IMR-90 (cell line): ENCODE measurements at regions not wholly inside any gene's neighbourhood (a gene's known extent, or its start where the extent isn't known, plus 50 kb on each side); places are given as distances from the start of the nearest gene placed in this dataset.

Experiments
- ATAC-seq: fragments of 200-7000 bp; cut with Tn5 transposase; 2 replicates; pipeline ENCODE4 v1.9.1; 2020; ENCODE audit warnings: low read depth, mild to moderate bottlenecking, moderate library complexity
- BruUV-seq: library from RNA; stranded (reverse); fragments of 400-500 nt; replicated peaks from 2 replicates; lab custom pipeline; 2021; lab: Mats Ljungman, UMichigan
- CTCF ChIA-PET: fragments of 300-600 bp; formaldehyde crosslinking; extraction: SDS; loops from one replicate; lab custom pipeline; 2021; ENCODE audit warnings: antibody characterized with exemption; lab: Yijun Ruan, JAX
- POLR2A ChIA-PET: fragments of 300-600 bp; sonication (Branson Sonifier 250); formaldehyde crosslinking; loops from one replicate; lab custom pipeline; 2022; ENCODE audit warnings: antibody characterized with exemption; ENCODE audit not compliant: unreplicated experiment; lab: Charles Lee
- DNase-seq: peaks from one replicate; pipeline ENCODE4 v3.0.0; 2013
- H2AFZ ChIP-seq: replicated peaks from 2 replicates; pipeline ENCODE3; 2013; ENCODE audit warnings: low read length, mild to moderate bottlenecking; ENCODE audit not compliant: poor library complexity
- H2AK5ac ChIP-seq: 2 replicates; pipeline ENCODE4 v1.6.1; 2013; ENCODE audit warnings: low read depth, low read length, inconsistent platforms
- H2AK9ac ChIP-seq: replicated peaks from 2 replicates; pipeline ENCODE3; 2013; ENCODE audit warnings: mild to moderate bottlenecking, low read depth, low read length, moderate library complexity; ENCODE audit not compliant: poor library complexity
- H2BK120ac ChIP-seq: 2 replicates; pipeline ENCODE4 v1.6.1; 2013; ENCODE audit warnings: low read depth, low read length, inconsistent platforms
- H2BK15ac ChIP-seq: 3 replicates; pipeline ENCODE4 v1.6.1; 2013; ENCODE audit warnings: low read depth, low read length, inconsistent platforms
- H2BK20ac ChIP-seq: 2 replicates; pipeline ENCODE4 v1.6.1; 2013; ENCODE audit warnings: low read depth, mild to moderate bottlenecking, inconsistent platforms, low read length, moderate library complexity
- H2BK5ac ChIP-seq: 2 replicates; pipeline ENCODE4 v1.6.1; 2013; ENCODE audit warnings: mild to moderate bottlenecking, low read depth, low read length, inconsistent platforms; ENCODE audit not compliant: poor library complexity, severe bottlenecking
- H3K14ac ChIP-seq: replicated peaks from 2 replicates; pipeline ENCODE4 v1.6.1; 2013; ENCODE audit warnings: low read depth, low read length, inconsistent platforms
- H3K18ac ChIP-seq: 2 replicates; pipeline ENCODE4 v1.6.1; 2013; ENCODE audit warnings: low read depth, low read length, control low read depth
- H3K23ac ChIP-seq: 2 replicates; pipeline ENCODE4 v1.6.1; 2013; ENCODE audit warnings: low read depth, low read length, inconsistent platforms
- H3K27ac ChIP-seq: 2 replicates; pipeline ENCODE4 v1.5.1; 2013; ENCODE audit warnings: mild to moderate bottlenecking, control low read depth, low read length; ENCODE audit not compliant: insufficient read depth
- H3K27me3 ChIP-seq: 2 replicates; pipeline ENCODE4 v1.6.1; 2013; ENCODE audit warnings: low read length; ENCODE audit not compliant: control insufficient read depth, insufficient read depth
- H3K36me3 ChIP-seq: 2 replicates; pipeline ENCODE4 v1.6.1; 2013; ENCODE audit warnings: low read length, mixed read lengths; ENCODE audit not compliant: control insufficient read depth, insufficient read depth
- H3K4ac ChIP-seq: 2 replicates; pipeline ENCODE4 v1.6.1; 2013; ENCODE audit warnings: low read depth, low read length, inconsistent platforms
- H3K4me1 ChIP-seq: 2 replicates; pipeline ENCODE4 v1.6.1; 2013; ENCODE audit warnings: low read length, mixed read lengths; ENCODE audit not compliant: control insufficient read depth, insufficient read depth
- H3K4me2 ChIP-seq: 2 replicates; pipeline ENCODE4 v1.6.1; 2013; ENCODE audit warnings: low read depth, mild to moderate bottlenecking, control low read depth, low read length, moderate library complexity
- H3K4me3 ChIP-seq: 2 replicates; pipeline ENCODE4 v1.5.1; 2013; ENCODE audit warnings: low read depth, mild to moderate bottlenecking, control low read depth, low read length, moderate library complexity; ENCODE audit not compliant: insufficient read depth
- H3K56ac ChIP-seq: 2 replicates; pipeline ENCODE4 v1.6.1; 2013; ENCODE audit warnings: low read length, inconsistent platforms; ENCODE audit not compliant: insufficient read depth; ENCODE audit errors: extremely low read depth
- H3K79me1 ChIP-seq, 2 experiments: 2 replicates each; pipeline ENCODE4 v1.6.1; 2013; ENCODE audit warnings: low read length in 2 of 2, inconsistent platforms in 1 of 2, low read depth in 1 of 2
- H3K9ac ChIP-seq: 2 replicates; pipeline ENCODE4 v1.6.1; 2013; ENCODE audit warnings: low read depth, low read length, control low read depth
- H3K9me1 ChIP-seq: 2 replicates; pipeline ENCODE4 v1.6.1; 2013; ENCODE audit warnings: low read length, inconsistent platforms; ENCODE audit not compliant: insufficient read depth
- H3K9me3 ChIP-seq: 2 replicates; pipeline ENCODE4 v1.6.1; 2013; ENCODE audit warnings: low read length; ENCODE audit not compliant: control insufficient read depth, insufficient read depth
- H4K20me1 ChIP-seq: 2 replicates; pipeline ENCODE4 v1.6.1; 2013; ENCODE audit warnings: low read length, inconsistent platforms; ENCODE audit not compliant: insufficient read depth
- H4K5ac ChIP-seq: 2 replicates; pipeline ENCODE4 v1.6.1; 2013; ENCODE audit warnings: mild to moderate bottlenecking, low read depth, low read length, control low read depth
- H4K8ac ChIP-seq, 2 experiments: 2 replicates each; pipeline ENCODE4 v1.6.1; 2013; ENCODE audit warnings: low read depth in 2 of 2, low read length in 2 of 2, control low read depth in 1 of 2, inconsistent platforms in 1 of 2
- H4K91ac ChIP-seq: 2 replicates; pipeline ENCODE4 v1.6.1; 2013; ENCODE audit warnings: low read depth, low read length, inconsistent platforms; ENCODE audit not compliant: insufficient read depth
- MAFK ChIP-seq: IDR thresholded peaks from 2 replicates; pipeline ENCODE4 v1.6.1; 2012; ENCODE audit warnings: low read depth, low read length, improper control_type of control experiment
- USF2 ChIP-seq: fragments of 150-350 bp; IDR thresholded peaks from 2 replicates; pipeline ENCODE4 v1.6.1; 2017; ENCODE audit warnings: mild to moderate bottlenecking, antibody characterized with exemption, low read length, low read depth
- WGBS, 2 experiments: methylation state at CpG; one replicate each; pipeline versions ENCODE4 v1.1.5 to v1.1.7; 2013; ENCODE audit warnings: missing lambda C conversion rate in 2 of 2; ENCODE audit not compliant: insufficient read length in 1 of 2; ENCODE audit errors: extremely low coverage in 2 of 2; 5-methylcytosine and 5-hydroxymethylcytosine counted together
- dilution Hi-C: fragments of 300-500 bp; cut with HindIII; formaldehyde crosslinking; loops from one replicate; pipeline ENCODE4 v1.14.3; 2018; ENCODE audit warnings: low sequenced_read_pairs; ENCODE audit not compliant: unreplicated experiment
- in situ Hi-C: fragments of 300-500 bp; cut with MboI; formaldehyde crosslinking; loops from 3 replicates; pipeline ENCODE4 v1.14.3; 2019; ENCODE audit warnings: low sequenced_read_pairs, inconsistent platforms, mixed read lengths
- intact Hi-C: fragments of 100-400 bp; cut with micrococcal nuclease; formaldehyde crosslinking; loops from 2 replicates; pipeline ENCODE4 v1.10.0; 2022

GRCh38 chr13:76505437-76505836 lies 380.8 kb downstream of the KCTD12 start:
- POLR2A ChIA-PET = no interaction called here
- H2AFZ ChIP-seq = no peak overlapping the region

More at GRCh38 chr13:76505437-76505836, 380.8 kb downstream of the KCTD12 start:
- Histone ChIP-seq H3K9me1 (no peaks in the 10 kb centered on the region), H3K9ac (no peak overlapping the region), H3K18ac (no peak overlapping the region), H3K4me3 (no peak overlapping the region), H2BK15ac (no peak overlapping the region), H4K20me1 (no peaks in the 10 kb centered on the region), H2BK20ac (no peak overlapping the region), H2AK5ac (no peak overlapping the region), H3K4ac (no peak overlapping the region), H3K14ac (no peak overlapping the region), H2AK9ac (no peak overlapping the region), H4K8ac (no peak overlapping the region), H4K91ac (no peak overlapping the region), H3K27ac (no peak overlapping the region), H3K4me1 (no peaks in the 10 kb centered on the region), H2BK120ac (no peak overlapping the region), H3K4me2 (no peak overlapping the region), H4K5ac (no peak overlapping the region), H2BK5ac (no peak overlapping the region), H3K23ac (no peak overlapping the region), H3K79me1 (no peaks in the 10 kb centered on the region), H3K56ac (no peak overlapping the region), H3K9me3 (no peaks in the 10 kb centered on the region), H3K27me3 (peaks cover 12% of the 10 kb centered on the region), H3K36me3 (no peaks in the 10 kb centered on the region)
- intact Hi-C loops = no loop called here
- CTCF ChIA-PET = interaction anchor here (0.6 kb wide), 1 partner anchor 218 kb away, joined by 3 read pairs; no protein-coding TSS in a partner anchor
- DNase-seq (no peak), ATAC-seq (no peak)
- TF ChIP-seq MAFK (peak; percentile 84), USF2 (no peak)
- no TSS peak for BruUV-seq
- in situ Hi-C loops = no loop called here
- dilution Hi-C loops = no loop called here
- WGBS, 2 experiments = no CpG with 5 or more reads among the region's 3 CpGs
